Epithelial cell of esophagus (primary cell): ENCODE measurements at regions not wholly inside any gene's neighbourhood (a gene's known extent, or its start where the extent isn't known, plus 50 kb on each side); places are given as distances from the start of the nearest gene placed in this dataset.

Experiments used
- DNase-seq: peaks from one replicate; pipeline ENCODE4 v3.0.0; 2010; ENCODE audit warnings: low read depth
- H3K4me3 ChIP-seq: 2 replicates; pipeline ENCODE4 v1.5.1; 2011; ENCODE audit warnings: mild to moderate bottlenecking, low read length, control low read depth
- TF ChIP-seq, protein P1 (sequence below): IDR thresholded peaks from 2 replicates; pipeline ENCODE4 v1.5.1; 2011; ENCODE audit warnings: low read depth, mild to moderate bottlenecking, low read length, control low read depth, inconsistent platforms; ENCODE audit not compliant: insufficient read depth; ENCODE audit errors: missing control alignments

DNA sequence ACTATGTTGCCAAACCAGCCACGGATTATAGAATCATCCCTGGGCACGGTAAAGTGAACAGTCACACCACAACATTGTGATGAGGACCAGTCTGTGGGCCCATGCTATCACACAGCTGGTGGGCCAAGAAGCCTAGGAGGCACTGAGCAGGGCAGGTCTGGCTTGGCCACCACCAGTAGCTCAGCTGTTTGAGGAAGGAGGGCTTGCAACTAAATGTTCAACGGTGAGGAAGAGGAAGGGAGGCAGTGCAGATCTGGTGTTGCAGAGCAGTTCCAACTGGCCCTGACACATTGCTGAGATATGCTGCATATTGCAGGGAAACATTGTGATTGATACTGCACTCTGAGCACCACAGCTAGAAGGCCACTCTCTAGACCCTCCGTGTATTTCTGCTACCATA lies 77.9 kb upstream of the ATG10 start:
- no peak for DNase-seq
- H3K4me3 ChIP-seq: no peak overlapping the region
- TF ChIP-seq, protein P1, sequence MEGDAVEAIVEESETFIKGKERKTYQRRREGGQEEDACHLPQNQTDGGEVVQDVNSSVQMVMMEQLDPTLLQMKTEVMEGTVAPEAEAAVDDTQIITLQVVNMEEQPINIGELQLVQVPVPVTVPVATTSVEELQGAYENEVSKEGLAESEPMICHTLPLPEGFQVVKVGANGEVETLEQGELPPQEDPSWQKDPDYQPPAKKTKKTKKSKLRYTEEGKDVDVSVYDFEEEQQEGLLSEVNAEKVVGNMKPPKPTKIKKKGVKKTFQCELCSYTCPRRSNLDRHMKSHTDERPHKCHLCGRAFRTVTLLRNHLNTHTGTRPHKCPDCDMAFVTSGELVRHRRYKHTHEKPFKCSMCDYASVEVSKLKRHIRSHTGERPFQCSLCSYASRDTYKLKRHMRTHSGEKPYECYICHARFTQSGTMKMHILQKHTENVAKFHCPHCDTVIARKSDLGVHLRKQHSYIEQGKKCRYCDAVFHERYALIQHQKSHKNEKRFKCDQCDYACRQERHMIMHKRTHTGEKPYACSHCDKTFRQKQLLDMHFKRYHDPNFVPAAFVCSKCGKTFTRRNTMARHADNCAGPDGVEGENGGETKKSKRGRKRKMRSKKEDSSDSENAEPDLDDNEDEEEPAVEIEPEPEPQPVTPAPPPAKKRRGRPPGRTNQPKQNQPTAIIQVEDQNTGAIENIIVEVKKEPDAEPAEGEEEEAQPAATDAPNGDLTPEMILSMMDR: no peak

DNA sequence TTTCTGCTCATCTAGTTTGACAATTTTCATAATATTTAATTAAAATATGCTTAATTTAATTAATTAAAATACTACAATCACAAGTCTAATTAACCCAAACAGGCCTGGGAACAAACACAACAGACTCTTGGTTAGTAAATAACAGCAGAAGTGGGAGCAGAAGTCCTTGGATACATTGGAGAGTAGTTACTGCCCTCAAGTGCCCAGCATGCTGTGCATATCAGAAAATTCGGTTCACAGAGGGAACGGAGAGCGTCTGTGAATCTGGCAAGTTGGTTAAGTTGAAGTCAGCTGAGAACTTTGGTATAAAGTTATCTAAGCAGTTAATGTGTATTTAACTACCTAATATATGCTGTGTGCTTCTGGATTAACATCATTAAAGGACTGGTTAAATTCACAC lies 87.0 kb upstream of the ATG10 start:
- H3K4me3 ChIP-seq: no peak overlapping the region
- TF ChIP-seq, protein P1: peak; percentile 16
- DNase-seq: no peak

DNA sequence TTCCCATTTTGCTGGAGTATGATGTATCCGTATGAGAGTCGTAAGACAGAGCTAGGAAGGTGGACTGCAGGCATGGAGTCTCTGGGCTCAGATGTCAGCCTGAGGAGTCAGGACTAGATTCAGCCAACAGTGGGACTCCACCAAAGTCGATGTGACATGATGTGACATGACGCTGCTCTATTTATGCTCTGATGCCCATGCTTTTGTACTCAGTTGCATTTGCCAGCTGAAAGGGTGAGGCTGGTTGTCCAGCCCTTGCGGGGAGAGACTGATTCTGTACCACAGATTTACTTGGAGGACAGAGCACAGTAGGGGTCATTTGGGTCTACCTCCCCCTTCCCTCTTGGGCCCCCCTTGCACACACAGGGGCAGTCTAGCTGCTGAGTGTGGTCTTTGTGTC lies 88.5 kb upstream of the ATG10 start:
- H3K4me3 ChIP-seq: no peak overlapping the region
- TF ChIP-seq, protein P1: no peak
- no peak for DNase-seq

DNA sequence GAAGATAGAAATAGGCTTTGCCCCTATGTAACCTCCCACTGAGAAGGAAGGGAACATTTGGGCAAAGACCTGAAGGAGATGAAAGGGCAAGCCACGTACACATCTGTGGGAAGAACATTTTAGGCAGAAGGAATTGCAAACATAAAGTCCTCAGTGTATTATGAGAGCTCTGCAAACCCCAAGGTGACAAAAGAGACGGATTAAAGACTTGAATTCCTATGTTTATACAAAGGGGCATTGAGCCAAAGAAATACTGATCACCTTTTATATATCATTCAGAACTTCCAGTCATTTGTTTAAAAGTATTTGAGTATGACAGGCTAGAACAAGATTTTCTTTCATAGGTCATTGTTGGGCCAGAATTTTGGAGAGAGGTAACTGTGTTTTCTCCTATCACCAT lies 90.2 kb upstream of the ATG10 start:
- no peak overlapping the region for H3K4me3 ChIP-seq
- no peak for DNase-seq
- TF ChIP-seq, protein P1: no peak

DNA sequence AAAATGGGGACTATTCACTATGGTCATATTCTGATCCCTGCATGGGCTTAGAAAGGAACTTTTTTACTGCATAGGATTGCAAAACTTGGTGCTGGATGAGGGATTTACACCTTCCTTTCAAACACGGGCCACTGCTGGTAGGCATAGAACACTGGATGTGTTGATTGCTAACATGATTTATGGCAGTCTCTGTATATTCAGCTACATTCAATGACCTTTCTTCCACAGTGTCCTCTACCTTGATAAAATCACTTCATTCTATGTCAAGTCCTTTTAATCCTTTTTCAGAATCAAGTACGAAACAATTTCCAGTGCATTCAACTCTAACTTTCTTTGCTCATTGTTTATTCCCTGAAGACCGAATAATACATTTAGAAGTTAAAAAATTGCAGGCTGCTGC lies 91.9 kb upstream of the ATG10 start:
- DNase-seq: no peak
- TF ChIP-seq, protein P1: no peak

DNA sequence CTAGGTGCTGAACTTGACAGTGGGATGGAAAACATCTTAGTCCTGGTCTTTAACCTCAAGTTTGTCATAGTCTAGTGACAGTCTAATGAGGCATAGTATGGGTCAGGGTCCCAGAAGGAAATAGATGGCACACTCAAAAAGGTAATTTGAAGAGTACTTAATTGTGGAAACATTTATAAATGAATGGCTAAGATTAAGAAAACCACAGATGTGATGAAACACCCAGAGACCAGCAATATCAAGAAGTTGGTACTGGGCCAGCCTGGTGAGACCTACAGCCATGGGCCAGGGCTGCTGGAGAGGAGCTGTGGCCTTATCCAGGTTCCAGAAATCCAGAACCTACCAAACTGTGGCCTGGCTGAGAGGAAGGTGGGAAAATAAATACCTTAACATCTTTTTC lies 93.5 kb upstream of the ATG10 start:
- H3K4me3 ChIP-seq: no peak overlapping the region
- TF ChIP-seq, protein P1: no peak
- DNase-seq: no peak

More for the DNA sequence above, 91.9 kb upstream of the ATG10 start:
- no peak overlapping the region for H3K4me3 ChIP-seq

DNA sequence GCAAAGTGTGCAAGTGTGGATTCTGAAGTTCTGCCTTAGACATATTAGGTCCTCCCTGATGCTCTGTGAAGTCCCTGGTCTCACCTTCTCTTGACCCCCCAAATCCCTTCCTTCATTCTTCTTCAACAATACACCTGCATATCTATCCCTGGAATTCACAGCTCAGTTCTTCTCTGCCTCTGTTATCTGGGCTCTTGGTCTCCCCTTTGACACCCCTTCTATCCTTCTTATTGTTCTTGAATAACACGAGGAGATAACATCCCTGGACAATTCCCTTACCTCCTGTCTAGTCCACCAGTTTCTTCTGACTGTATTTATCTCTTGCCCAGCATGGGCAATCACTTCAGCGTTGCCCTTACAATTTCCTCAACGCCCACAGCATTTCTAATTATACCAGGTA lies 104.8 kb upstream of the ATG10 start:
- H3K4me3 ChIP-seq: no peak overlapping the region
- TF ChIP-seq, protein P1: no peak
- DNase-seq: no peak
